Nephron progenitor cell (in vitro differentiated cells): ENCODE measurements at regions not wholly inside any gene's neighbourhood (a gene's known extent, or its start where the extent isn't known, plus 50 kb on each side); places are given as distances from the start of the nearest gene placed in this dataset.

Experiments
- DNase-seq: peaks from one replicate; pipeline ENCODE4 v3.0.0; 2021
- H3K27ac Mint-ChIP-seq: 2 replicates; pipeline ENCODE4 v1.8.0; 2021; ENCODE audit warnings: mild to moderate bottlenecking, moderate library complexity, mixed read lengths
- H3K27me3 Mint-ChIP-seq: 2 replicates; pipeline ENCODE4 v1.8.0; 2021; ENCODE audit warnings: mild to moderate bottlenecking, low read depth, mixed read lengths; ENCODE audit not compliant: poor library complexity
- H3K36me3 Mint-ChIP-seq: 2 replicates; pipeline ENCODE4 v1.8.0; 2021; ENCODE audit warnings: low read depth, mixed read lengths
- H3K4me1 Mint-ChIP-seq: 2 replicates; pipeline ENCODE4 v1.8.0; 2021; ENCODE audit warnings: mixed read lengths
- H3K4me3 Mint-ChIP-seq: 2 replicates; pipeline ENCODE4 v1.8.0; 2021; ENCODE audit warnings: mild to moderate bottlenecking, moderate library complexity, mixed read lengths
- H3K9me3 Mint-ChIP-seq: 2 replicates; pipeline ENCODE4 v1.8.0; 2021; ENCODE audit warnings: mild to moderate bottlenecking, moderate library complexity, mixed read lengths
- CTCF ChIP-seq: fragments of 200-600 bp; sonication (generic); IDR thresholded peaks from 2 replicates; pipeline ENCODE4 v1.5.0; 2021; ENCODE audit warnings: antibody characterized with exemption

DNA sequence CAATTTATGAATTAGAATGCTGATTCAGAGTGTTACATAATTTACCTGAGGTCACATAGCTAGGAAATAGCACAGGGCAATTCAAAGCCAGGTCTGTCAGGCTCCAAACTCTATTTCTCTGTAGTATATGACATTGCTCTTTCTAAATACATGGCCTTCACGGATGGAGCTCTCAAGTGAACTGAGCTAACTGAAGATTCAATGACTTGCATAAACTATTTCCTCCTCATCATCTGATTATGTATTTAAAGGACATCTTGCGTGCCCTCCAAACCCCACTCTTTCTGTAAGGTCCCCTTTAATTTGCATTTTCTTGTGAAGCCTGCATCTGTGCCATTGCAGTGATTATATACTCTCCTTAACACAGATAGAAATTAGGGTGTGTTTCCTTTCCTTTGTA, 537.4 kb upstream of the VRK2 start:
- no peaks in the 10 kb centered on the region for H3K27me3 Mint-ChIP-seq
- H3K4me1 Mint-ChIP-seq, result no peaks in the 10 kb centered on the region
- TF ChIP-seq CTCF, result no peak
- no peak overlapping the region for H3K27ac Mint-ChIP-seq
- no peak for DNase-seq
- no peaks in the 10 kb centered on the region for H3K9me3 Mint-ChIP-seq
- H3K36me3 Mint-ChIP-seq, result no peaks in the 10 kb centered on the region
- H3K4me3 Mint-ChIP-seq, result no peak overlapping the region

- Mint-ChIP-seq H3K36me3 (no peaks in the 10 kb centered on the region), H3K9me3 (no peaks in the 10 kb centered on the region), H3K27ac (no peak overlapping the region), H3K4me1 (no peaks in the 10 kb centered on the region), H3K4me3 (no peak overlapping the region), H3K27me3 (no peaks in the 10 kb centered on the region)
- TF ChIP-seq CTCF, result no peak
- DNase-seq, result no peak
Measured at GRCh38 chr2:57510704-57511103, 535.9 kb upstream of the VRK2 start.

- no peak for TF ChIP-seq CTCF
- Mint-ChIP-seq H3K4me1 (no peaks in the 10 kb centered on the region), H3K27me3 (no peaks in the 10 kb centered on the region), H3K4me3 (no peak overlapping the region), H3K9me3 (no peaks in the 10 kb centered on the region), H3K36me3 (no peaks in the 10 kb centered on the region), H3K27ac (no peak overlapping the region)
- DNase-seq, result no peak
Measured at GRCh38 chr2:57515366-57515765, 531.2 kb upstream of the VRK2 start.

- peak; percentile 57 for TF ChIP-seq CTCF
- no peak for DNase-seq
- H3K36me3 Mint-ChIP-seq, result no peaks in the 10 kb centered on the region
- H3K27ac Mint-ChIP-seq, result no peak overlapping the region
- no peaks in the 10 kb centered on the region for H3K4me1 Mint-ChIP-seq
- no peak overlapping the region for H3K4me3 Mint-ChIP-seq
- no peaks in the 10 kb centered on the region for H3K27me3 Mint-ChIP-seq
- no peaks in the 10 kb centered on the region for H3K9me3 Mint-ChIP-seq
Measured at GRCh38 chr2:57516698-57517340, 529.8 kb upstream of the VRK2 start.

DNA sequence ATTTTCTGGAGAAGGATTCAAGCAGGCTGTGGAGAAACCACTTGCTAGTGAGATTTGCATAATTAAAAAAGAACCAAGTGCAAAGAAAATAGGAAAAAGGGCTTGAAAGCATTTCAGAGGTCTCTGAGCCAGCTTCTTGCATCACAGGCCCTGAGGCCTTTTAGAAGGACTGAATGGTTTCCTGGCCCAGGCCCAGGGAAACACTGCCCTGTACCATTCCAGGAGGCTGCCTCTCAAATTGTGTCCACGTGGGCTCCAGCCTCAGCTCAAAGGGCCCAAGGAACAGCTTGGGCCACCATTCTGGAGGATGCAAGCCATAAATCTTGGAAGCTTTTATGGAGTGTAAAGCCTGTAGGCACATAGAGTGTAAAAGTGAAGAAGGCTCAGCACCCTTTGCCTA, 523.3 kb upstream of the VRK2 start:
- DNase-seq, result no peak
- Mint-ChIP-seq H3K4me1 (no peaks in the 10 kb centered on the region), H3K27ac (no peak overlapping the region), H3K36me3 (no peaks in the 10 kb centered on the region), H3K27me3 (no peaks in the 10 kb centered on the region), H3K4me3 (no peak overlapping the region), H3K9me3 (peaks cover 13% of the 10 kb centered on the region)
- no peak for TF ChIP-seq CTCF

DNA sequence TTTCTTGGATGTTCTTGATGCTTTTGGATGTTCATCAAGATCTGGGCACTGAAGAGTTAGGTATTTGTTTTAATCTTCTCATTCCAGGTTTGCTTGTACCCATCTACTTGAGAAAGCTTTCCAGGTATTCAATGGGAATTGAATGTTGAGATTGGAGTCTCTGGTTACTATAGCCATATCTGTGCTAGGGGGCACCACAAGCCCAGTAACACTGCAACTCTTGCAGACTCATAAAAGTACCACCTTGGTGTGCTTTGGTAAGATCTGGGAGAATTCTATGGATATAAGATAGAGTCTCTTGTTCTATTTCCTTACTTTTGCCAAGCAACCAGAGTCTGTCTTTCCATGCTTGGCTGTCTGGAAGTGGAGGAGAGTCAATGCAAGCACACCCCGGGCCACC, 518.9 kb upstream of the VRK2 start:
- TF ChIP-seq CTCF, result no peak
- peaks cover 10% of the 10 kb centered on the region for H3K9me3 Mint-ChIP-seq
- no peak for DNase-seq
- H3K4me3 Mint-ChIP-seq, result no peak overlapping the region
- H3K4me1 Mint-ChIP-seq, result no peaks in the 10 kb centered on the region
- no peak overlapping the region for H3K27ac Mint-ChIP-seq
- no peaks in the 10 kb centered on the region for H3K27me3 Mint-ChIP-seq
- H3K36me3 Mint-ChIP-seq, result no peaks in the 10 kb centered on the region
